CD14-positive monocyte (primary cell): ENCODE measurements at regions not wholly inside any gene's neighbourhood (a gene's known extent, or its start where the extent isn't known, plus 50 kb on each side); places are given as distances from the start of the nearest gene placed in this dataset.

Experiments
- DNase-seq, 3 donors: peaks; one replicate each; pipeline ENCODE4 v3.0.0-alpha.2; 2011 to 2022
- H2AFZ ChIP-seq: 2 replicates; pipeline ENCODE4 v1.6.0; 2012; ENCODE audit warnings: mild to moderate bottlenecking, low read depth, low read length, inconsistent platforms; ENCODE audit not compliant: insufficient read depth, poor library complexity, severe bottlenecking
- H3K27ac ChIP-seq, 2 donors: 1 replicate in 1 of 2; 2 replicates in 1 of 2; pipeline ENCODE4 v1.5.1; 2012 to 2013; ENCODE audit warnings: low read length in 2 of 2, control low read depth in 1 of 2, inconsistent platforms in 1 of 2, low read depth in 1 of 2, mild to moderate bottlenecking in 1 of 2
- H3K27me3 ChIP-seq, 2 donors: one replicate each; pipeline versions ENCODE4 v1.6.0 to v1.6.1; 2011 to 2013; ENCODE audit warnings: low read length in 2 of 2; ENCODE audit not compliant: control insufficient read depth in 2 of 2, insufficient read depth in 2 of 2
- H3K36me3 ChIP-seq, 2 donors: replicated peaks in 1 of 2; 1 replicate in 1 of 2; 2 replicates in 1 of 2; pipeline versions ENCODE4 v1.5.1 to v1.6.1; 2012 to 2013; ENCODE audit warnings: low read length in 2 of 2, control low read depth in 1 of 2, inconsistent platforms in 1 of 2, mild to moderate bottlenecking in 1 of 2; ENCODE audit not compliant: insufficient read depth in 2 of 2, control insufficient read depth in 1 of 2
- H3K4me1 ChIP-seq, 2 donors: 1 replicate in 1 of 2; 2 replicates in 1 of 2; pipeline versions ENCODE4 v1.5.1 to v1.6.1; 2012 to 2013; ENCODE audit warnings: low read length in 2 of 2, control low read depth in 1 of 2, inconsistent platforms in 1 of 2, mild to moderate bottlenecking in 1 of 2, moderate library complexity in 1 of 2; ENCODE audit not compliant: insufficient read depth in 2 of 2, control insufficient read depth in 1 of 2
- H3K4me2 ChIP-seq: replicated peaks from 2 replicates; pipeline ENCODE3; 2012; ENCODE audit warnings: low read length, moderate library complexity, mild to moderate bottlenecking; ENCODE audit not compliant: poor library complexity, severe bottlenecking; ENCODE audit errors: extremely low read depth
- H3K4me3 ChIP-seq, 3 experiments: fragments of 200-600 bp in 1 of 3; sonication (generic) in 1 of 3; replicated peaks in 1 of 3; 1 replicate in 2 of 3; 2 replicates in 1 of 3; pipeline ENCODE4 v1.5.1; 2011 to 2013; ENCODE audit warnings: low read length in 3 of 3, mild to moderate bottlenecking in 3 of 3, control low read depth in 2 of 3, low read depth in 2 of 3, inconsistent platforms in 1 of 3, moderate library complexity in 1 of 3
- H3K79me2 ChIP-seq: 2 replicates; pipeline ENCODE4 v1.6.0; 2012; ENCODE audit warnings: mild to moderate bottlenecking, control low read depth, inconsistent platforms, low read length, moderate library complexity; ENCODE audit not compliant: insufficient read depth
- H3K9ac ChIP-seq: 2 replicates; pipeline ENCODE4 v1.6.0; 2017; ENCODE audit warnings: low read length, mild to moderate bottlenecking; ENCODE audit not compliant: insufficient read depth, poor library complexity, severe bottlenecking
- H3K9me3 ChIP-seq, 2 donors: replicated peaks in 1 of 2; 1 replicate in 1 of 2; 2 replicates in 1 of 2; pipeline versions ENCODE4 v1.5.1 to v1.6.1; 2012 to 2013; ENCODE audit warnings: low read length in 2 of 2, control low read depth in 1 of 2; ENCODE audit not compliant: control insufficient read depth in 1 of 2, insufficient read depth in 1 of 2
- H4K20me1 ChIP-seq: 2 replicates; pipeline ENCODE4 v1.6.0; 2012; ENCODE audit warnings: mild to moderate bottlenecking, low read length, control low read depth, moderate library complexity; ENCODE audit not compliant: insufficient read depth
- H3K27ac Mint-ChIP-seq, 7 donors: one replicate each; pipeline ENCODE4 v1.8.0; 2020; ENCODE audit warnings: mild to moderate bottlenecking in 7 of 7, mixed read lengths in 7 of 7, moderate library complexity in 6 of 7, inconsistent platforms in 2 of 7
- H3K27me3 Mint-ChIP-seq, 3 donors: one replicate each; pipeline ENCODE4 v1.8.0; 2021 to 2022; ENCODE audit warnings: low read depth in 3 of 3, mild to moderate bottlenecking in 3 of 3, mixed read lengths in 3 of 3, moderate library complexity in 3 of 3, inconsistent platforms in 1 of 3
- H3K36me3 Mint-ChIP-seq, 2 donors: one replicate each; pipeline ENCODE4 v1.8.0; 2020; ENCODE audit warnings: mixed read lengths in 2 of 2, inconsistent platforms in 1 of 2, mild to moderate bottlenecking in 1 of 2
- H3K4me1 Mint-ChIP-seq: one replicate; pipeline ENCODE4 v1.8.0; 2020; ENCODE audit warnings: mild to moderate bottlenecking, mixed read lengths
- H3K4me3 Mint-ChIP-seq, 2 donors: one replicate each; pipeline ENCODE4 v1.8.0; 2020; ENCODE audit warnings: mild to moderate bottlenecking in 2 of 2, mixed read lengths in 2 of 2, moderate library complexity in 1 of 2
- H3K9me3 Mint-ChIP-seq, 7 donors: one replicate each; pipeline ENCODE4 v1.8.0; 2020 to 2022; ENCODE audit warnings: mixed read lengths in 7 of 7, mild to moderate bottlenecking in 6 of 7, moderate library complexity in 6 of 7, inconsistent platforms in 2 of 7
- CTCF ChIP-seq: fragments of 200-600 bp; IDR thresholded peaks from one replicate; pipeline ENCODE4 v1.8.0; 2022; ENCODE audit warnings: antibody characterized with exemption, mild to moderate bottlenecking
- WGBS: methylation state at CpG from one replicate; pipeline ENCODE4 v1.1.5; 2013; ENCODE audit warnings: missing lambda C conversion rate; ENCODE audit not compliant: insufficient coverage; 5-methylcytosine and 5-hydroxymethylcytosine counted together
- intact Hi-C, 2 donors: fragments of 100-400 bp; cut with micrococcal nuclease; formaldehyde crosslinking; loops; one replicate each; pipeline versions ENCODE4 v1.15.0 to v1.15.1; 2023

- H3K27ac ChIP-seq = no peak overlapping the region
- no peak overlapping the region for H2AFZ ChIP-seq
- TF ChIP-seq CTCF = no peak
- no peaks in the 10 kb centered on the region for H3K27me3 ChIP-seq
- H4K20me1 ChIP-seq = no peaks in the 10 kb centered on the region
- no peak overlapping the region for H3K4me3 ChIP-seq
- intact Hi-C loops = no loop called here
- DNase-seq = no peak
- no peaks in the 10 kb centered on the region for H3K36me3 Mint-ChIP-seq
- H3K9me3 Mint-ChIP-seq = peaks cover 0 to 1% (median 0%) of the 10 kb centered on the region in 7 donors
- H3K9ac ChIP-seq = no peak overlapping the region
- no peaks in the 10 kb centered on the region for H3K4me1 Mint-ChIP-seq
- 93% methylated on average over 5 of the region's 8 CpGs for WGBS
- no peaks in the 10 kb centered on the region for H3K9me3 ChIP-seq
- no peak overlapping the region for H3K4me2 ChIP-seq
- no peaks in the 10 kb centered on the region for H3K36me3 ChIP-seq
- H3K27me3 Mint-ChIP-seq = peaks cover under 1 to 8% (median 1%) of the 10 kb centered on the region in 3 donors
- H3K27ac Mint-ChIP-seq = no peak overlapping the region
- no peak overlapping the region for H3K4me3 Mint-ChIP-seq
- H3K79me2 ChIP-seq = no peaks in the 10 kb centered on the region
- H3K4me1 ChIP-seq = no peaks in the 10 kb centered on the region
Measured at GRCh38 chr9:135388530-135388929, 91.1 kb upstream of the PPP1R26 start.

GRCh38 chr9:135391759-135392158 lies 87.8 kb upstream of the PPP1R26 start:
- WGBS = 98% methylated on average over 5 of the region's 12 CpGs
- no peaks in the 10 kb centered on the region for H3K27me3 ChIP-seq
- H3K9me3 ChIP-seq = peaks cover 9 to 13% of the 10 kb centered on the region in 2 donors
- H3K9me3 Mint-ChIP-seq = peaks cover 3 to 13% (median 10%) of the 10 kb centered on the region in 7 donors
- no peaks in the 10 kb centered on the region for H3K4me1 Mint-ChIP-seq
- H3K4me1 ChIP-seq = no peaks in the 10 kb centered on the region
- H4K20me1 ChIP-seq = no peaks in the 10 kb centered on the region
- TF ChIP-seq CTCF = no peak
- H3K36me3 Mint-ChIP-seq = no peaks in the 10 kb centered on the region
- H3K4me3 Mint-ChIP-seq = no peak overlapping the region
- intact Hi-C loops = no loop called here
- no peak overlapping the region for H3K9ac ChIP-seq
- DNase-seq = no peak
- H3K27ac ChIP-seq = no peak overlapping the region
- H3K36me3 ChIP-seq = no peaks in the 10 kb centered on the region
- no peak overlapping the region for H3K4me2 ChIP-seq
- H3K4me3 ChIP-seq = no peak overlapping the region
- no peak overlapping the region for H2AFZ ChIP-seq
- no peak overlapping the region for H3K27ac Mint-ChIP-seq
- no peaks in the 10 kb centered on the region for H3K79me2 ChIP-seq
- H3K27me3 Mint-ChIP-seq = peaks cover 0 to 4% (median under 1%) of the 10 kb centered on the region in 3 donors
